C4-2B (cell line): ENCODE measurements at regions not wholly inside any gene's neighbourhood (a gene's known extent, or its start where the extent isn't known, plus 50 kb on each side); places are given as distances from the start of the nearest gene placed in this dataset.

Experiments used
- ZFX ChIP-seq: fragments of 450-650 bp; IDR thresholded peaks from 2 replicates; pipeline ENCODE4 v1.6.1; 2017
- TF ChIP-seq, protein P1 (sequence below): fragments of 450-650 bp; conservative IDR thresholded peaks from 2 replicates; pipeline ENCODE4 v1.5.1; 2017; ENCODE audit warnings: mild to moderate bottlenecking

DNA sequence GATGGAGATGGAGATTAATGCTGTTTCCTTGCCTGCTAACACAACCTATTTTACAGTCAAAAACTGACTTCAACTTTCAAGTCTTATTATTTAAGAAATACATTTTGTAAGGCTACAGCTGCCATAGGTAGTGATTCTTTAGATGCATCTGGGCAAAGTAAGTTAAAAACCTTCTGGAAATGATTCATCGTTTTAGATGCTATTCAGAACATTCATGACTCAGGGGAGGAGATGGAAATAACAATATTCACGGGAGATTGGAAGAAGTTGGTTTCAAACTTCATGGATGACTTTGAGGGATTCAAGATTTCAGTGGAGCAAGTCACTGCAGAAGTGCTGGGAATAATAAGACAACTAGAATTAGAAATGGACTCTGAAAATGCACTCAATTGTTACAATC is 174.9 kb upstream of the GGTLC1 start:
- TF ChIP-seq, protein P1, sequence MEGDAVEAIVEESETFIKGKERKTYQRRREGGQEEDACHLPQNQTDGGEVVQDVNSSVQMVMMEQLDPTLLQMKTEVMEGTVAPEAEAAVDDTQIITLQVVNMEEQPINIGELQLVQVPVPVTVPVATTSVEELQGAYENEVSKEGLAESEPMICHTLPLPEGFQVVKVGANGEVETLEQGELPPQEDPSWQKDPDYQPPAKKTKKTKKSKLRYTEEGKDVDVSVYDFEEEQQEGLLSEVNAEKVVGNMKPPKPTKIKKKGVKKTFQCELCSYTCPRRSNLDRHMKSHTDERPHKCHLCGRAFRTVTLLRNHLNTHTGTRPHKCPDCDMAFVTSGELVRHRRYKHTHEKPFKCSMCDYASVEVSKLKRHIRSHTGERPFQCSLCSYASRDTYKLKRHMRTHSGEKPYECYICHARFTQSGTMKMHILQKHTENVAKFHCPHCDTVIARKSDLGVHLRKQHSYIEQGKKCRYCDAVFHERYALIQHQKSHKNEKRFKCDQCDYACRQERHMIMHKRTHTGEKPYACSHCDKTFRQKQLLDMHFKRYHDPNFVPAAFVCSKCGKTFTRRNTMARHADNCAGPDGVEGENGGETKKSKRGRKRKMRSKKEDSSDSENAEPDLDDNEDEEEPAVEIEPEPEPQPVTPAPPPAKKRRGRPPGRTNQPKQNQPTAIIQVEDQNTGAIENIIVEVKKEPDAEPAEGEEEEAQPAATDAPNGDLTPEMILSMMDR = no peak
- no peak for TF ChIP-seq ZFX
